K562 (cell line): ENCODE measurements at regions not wholly inside any gene's neighbourhood (a gene's known extent, or its start where the extent isn't known, plus 50 kb on each side); places are given as distances from the start of the nearest gene placed in this dataset.

ENCODE experiments used
- ATAC-seq: fragments of 200-7000 bp; cut with Tn5 transposase; 3 replicates; pipeline ENCODE4 v1.9.1; 2020; ENCODE audit warnings: moderate library complexity
- BruUV-seq: library from RNA; stranded (reverse); fragments of 400-500 nt; replicated peaks from 2 replicates; lab custom pipeline; 2021; lab: Mats Ljungman, UMichigan
- CTCF ChIA-PET: fragments of 300-600 bp; formaldehyde crosslinking; extraction: SDS; loops from one replicate; lab custom pipeline; 2021; ENCODE audit warnings: low intra/inter-chr PET ratio; lab: Yijun Ruan, JAX
- POLR2A ChIA-PET: fragments of 300-600, 350-650 bp; sonication (Branson Sonifier 250); formaldehyde crosslinking; extraction: SDS; loops from one replicate; lab custom pipeline; 2021; ENCODE audit warnings: antibody characterized with exemption, inconsistent platforms; lab: Yijun Ruan, JAX
- DNase-seq, 4 experiments: peaks; one replicate each; pipeline versions ENCODE4 v3.0.0 to v3.0.0-alpha.2; 2011 to 2018; ENCODE audit warnings: low spot score in 3 of 4, mixed read lengths in 3 of 4; ENCODE audit errors: extremely low read depth in 1 of 4
- FAIRE-seq: peaks from 2 replicates; lab custom pipeline; 2011; peaks lifted over from hg19 to GRCh38; lab: Jason Lieb, UNC
- H2AFZ ChIP-seq: 2 replicates; pipeline ENCODE4 v1.6.0; 2011; ENCODE audit warnings: low read depth, low read length, control low read depth, inconsistent platforms
- H3K27ac ChIP-seq: fragments of 200-600 bp; 3 replicates; pipeline ENCODE4 v1.8.0; 2011; ENCODE audit warnings: low read depth, mild to moderate bottlenecking, control low read depth, inconsistent platforms, low read length, moderate library complexity, mixed read lengths; ENCODE audit errors: extremely low read depth
- H3K27me3 ChIP-seq, 2 experiments: fragments of 300-600 bp in 1 of 2; 2 replicates in 1 of 2; 3 replicates in 1 of 2; pipeline versions ENCODE4 v1.6.0 to v1.8.0; 2011; ENCODE audit warnings: inconsistent platforms in 2 of 2, low read length in 2 of 2, mild to moderate bottlenecking in 1 of 2, mixed read lengths in 1 of 2, moderate library complexity in 1 of 2; ENCODE audit not compliant: control insufficient read depth in 2 of 2, insufficient read depth in 2 of 2
- H3K36me3 ChIP-seq: fragments of 300-600 bp; 3 replicates; pipeline ENCODE4 v1.8.0; 2011; ENCODE audit warnings: mild to moderate bottlenecking, low read length, inconsistent platforms; ENCODE audit not compliant: control insufficient read depth, insufficient read depth
- H3K4me1 ChIP-seq, 2 experiments: fragments of 200-600 bp in 1 of 2; replicated peaks in 1 of 2; 2 replicates in 1 of 2; 3 replicates in 1 of 2; pipeline versions ENCODE4 v1.5.1 to v1.8.0; 2011; ENCODE audit warnings: inconsistent platforms in 2 of 2, low read length in 2 of 2, mild to moderate bottlenecking in 1 of 2, mixed read lengths in 1 of 2, moderate library complexity in 1 of 2; ENCODE audit not compliant: control insufficient read depth in 2 of 2, insufficient read depth in 2 of 2
- H3K4me2 ChIP-seq: 2 replicates; pipeline ENCODE4 v1.6.1; 2011; ENCODE audit warnings: low read length, control low read depth, inconsistent platforms, mixed read lengths; ENCODE audit not compliant: insufficient read depth
- H3K4me3 ChIP-seq: fragments of 200-600 bp; sonication (generic), shearing (Covaris generic); 2 replicates; pipeline ENCODE4 v1.5.1; 2016; ENCODE audit warnings: control low read depth, inconsistent platforms
- H3K79me2 ChIP-seq: fragments of 200-600 bp; 3 replicates; pipeline ENCODE4 v1.8.0; 2011; ENCODE audit warnings: low read length, inconsistent platforms; ENCODE audit not compliant: control insufficient read depth, insufficient read depth
- H3K9ac ChIP-seq, 2 experiments: 2 replicates each; pipeline versions ENCODE4 v1.6.0 to v1.6.1; 2011; ENCODE audit warnings: low read depth in 2 of 2, low read length in 2 of 2, control low read depth in 1 of 2, inconsistent platforms in 1 of 2, mild to moderate bottlenecking in 1 of 2, mixed read lengths in 1 of 2; ENCODE audit not compliant: insufficient read depth in 1 of 2
- H3K9me1 ChIP-seq: one replicate; pipeline ENCODE4 v1.6.0; 2011; ENCODE audit warnings: inconsistent platforms, mild to moderate bottlenecking, low read length, moderate library complexity; ENCODE audit not compliant: control insufficient read depth, insufficient read depth
- H3K9me3 ChIP-seq: replicated peaks from 2 replicates; pipeline ENCODE4 v1.5.1; 2011; ENCODE audit warnings: low read depth, low read length, inconsistent platforms; ENCODE audit not compliant: control insufficient read depth, insufficient read depth
- H4K20me1 ChIP-seq: replicated peaks from 2 replicates; pipeline ENCODE4 v1.6.1; 2011; ENCODE audit warnings: low read length, inconsistent platforms, mixed read lengths; ENCODE audit not compliant: control insufficient read depth, insufficient read depth
- CBFA2T2 ChIP-seq: fragments of 450-650 bp; conservative IDR thresholded peaks from 2 replicates; pipeline ENCODE4 v1.6.1; 2017; ENCODE audit warnings: mild to moderate bottlenecking
- DDX20 ChIP-seq: fragments of 450-650 bp; IDR thresholded peaks from 2 replicates; pipeline ENCODE4 v1.6.1; 2016; ENCODE audit warnings: missing genetic modification characterization, low read depth, mild to moderate bottlenecking, missing compliant biosample characterization, moderate library complexity
- EP400 ChIP-seq: fragments of 450-650 bp; IDR thresholded peaks from 2 replicates; pipeline ENCODE4 v1.6.1; 2017; ENCODE audit warnings: antibody characterized with exemption, mild to moderate bottlenecking, moderate library complexity
- HNRNPL ChIP-seq: fragments of 200-400 bp; formaldehyde crosslinking; IDR thresholded peaks from 2 replicates; pipeline ENCODE4 v1.6.1; 2017; ENCODE audit warnings: low read depth, mild to moderate bottlenecking, low read length
- MCM2 ChIP-seq: fragments of 450-650 bp; IDR thresholded peaks from 2 replicates; pipeline ENCODE4 v1.6.1; 2017; ENCODE audit warnings: low read depth, mild to moderate bottlenecking
- MTA2 ChIP-seq: fragments of 450-650 bp; IDR thresholded peaks from 2 replicates; pipeline ENCODE4 v1.6.1; 2016; ENCODE audit warnings: low read depth
- PCBP1 ChIP-seq: fragments of 200-400 bp; formaldehyde crosslinking; IDR thresholded peaks from 2 replicates; pipeline ENCODE4 v1.6.1; 2018; ENCODE audit warnings: mild to moderate bottlenecking, low read depth, low read length; ENCODE audit not compliant: poor library complexity, severe bottlenecking
- POLR2AphosphoS2 ChIP-seq: IDR thresholded peaks from 2 replicates; pipeline ENCODE4 v1.6.1; 2012; ENCODE audit warnings: low read length, improper control_type of control experiment
- TCF7L2 ChIP-seq: fragments of 150-350 bp; IDR thresholded peaks from 2 replicates; pipeline ENCODE4 v1.6.1; 2016; ENCODE audit warnings: low read depth, mild to moderate bottlenecking, low read length, moderate library complexity
- ZEB2 ChIP-seq: fragments of 450-650 bp; IDR thresholded peaks from 2 replicates; pipeline ENCODE4 v1.6.1; 2016
- ZNF311 ChIP-seq: fragments of 250-450 bp; sonication (Bioruptor Pico); IDR thresholded peaks from 2 replicates; pipeline ENCODE4 v1.4.0; 2020; ENCODE audit warnings: mild to moderate bottlenecking, moderate library complexity
- ZNF316 ChIP-seq: fragments of 450-650 bp; IDR thresholded peaks from 2 replicates; pipeline ENCODE4 v1.6.1; 2016
- WGBS: fragments of 100-300 bp; shearing (Covaris generic); methylation state at CpG from one replicate; pipeline ENCODE4 v1.1.6; 2016; ENCODE audit warnings: low coverage, mixed read lengths; ENCODE audit not compliant: insufficient coverage; ENCODE audit errors: missing lambda C conversion rate; 5-methylcytosine and 5-hydroxymethylcytosine counted together
- in situ Hi-C: fragments of 300-500 bp; cut with MboI; formaldehyde crosslinking; loops from 4 replicates; pipeline ENCODE4 v1.15.0; 2018; ENCODE audit warnings: inconsistent platforms, mixed read lengths
- intact Hi-C: fragments of 100-400 bp; cut with micrococcal nuclease; formaldehyde crosslinking; loops from 2 replicates; pipeline ENCODE4 v1.14.2; 2022
- TF ChIP-seq, protein P1 (sequence below): fragments of 250-450 bp; sonication (Bioruptor Pico); IDR thresholded peaks from 2 replicates; pipeline ENCODE4 v1.8.0; 2021; ENCODE audit warnings: borderline replicate concordance, mild to moderate bottlenecking, moderate library complexity; ENCODE audit not compliant: poor library complexity, severe bottlenecking
- TF ChIP-seq, protein P2 (sequence below): sonication (generic); formaldehyde crosslinking; IDR thresholded peaks from 2 replicates; pipeline ENCODE4 v1.9.0; 2022; ENCODE audit warnings: mild to moderate bottlenecking, missing genetic modification reagents
- TF ChIP-seq, protein P3 (sequence below): fragments of 250-450 bp; sonication (Bioruptor Pico); IDR thresholded peaks from 2 replicates; pipeline ENCODE4 v1.8.0; 2021; ENCODE audit warnings: moderate library complexity, mild to moderate bottlenecking, inconsistent platforms
- TF ChIP-seq, protein P4 (sequence below), 2 experiments: IDR thresholded peaks; 2 replicates each; pipeline ENCODE4 v1.6.1; 2011; ENCODE audit warnings: borderline replicate concordance in 1 of 2, control low read depth in 1 of 2, low read depth in 1 of 2, low read length in 1 of 2, mild to moderate bottlenecking in 1 of 2, mixed read lengths in 1 of 2, moderate library complexity in 1 of 2; ENCODE audit not compliant: insufficient read depth in 1 of 2, insufficient read length in 1 of 2, poor library complexity in 1 of 2, severe bottlenecking in 1 of 2; ENCODE audit errors: extremely low read depth in 1 of 2
- TF ChIP-seq, protein P5 (sequence below): fragments of 450-650 bp; IDR thresholded peaks from 2 replicates; pipeline ENCODE4 v1.6.1; 2018; ENCODE audit not compliant: partially characterized antibody

DNA sequence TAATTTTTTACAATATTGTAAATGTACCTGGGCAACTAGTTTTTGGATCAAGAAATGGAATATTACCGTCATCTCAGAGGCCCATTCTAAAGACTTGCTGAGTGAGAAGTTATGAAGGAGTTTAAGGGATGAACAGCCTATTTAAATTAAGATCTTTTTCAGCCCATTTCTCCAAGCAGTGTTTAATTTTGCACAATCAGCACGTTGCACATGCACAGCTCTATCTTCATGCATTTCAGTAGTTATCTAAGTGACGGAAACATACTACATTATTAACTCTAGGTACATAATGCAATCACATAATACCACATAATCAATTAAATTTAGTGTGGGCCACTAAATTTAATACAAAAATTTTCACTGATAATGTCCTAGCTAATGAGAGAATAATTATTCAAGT, 582.1 kb upstream of the DSEL start:
- H3K4me1 ChIP-seq = no peaks in the 10 kb centered on the region
- ChIA-PET POLR2A (no interaction called here), CTCF (no interaction called here)
- no peaks in the 10 kb centered on the region for H3K27me3 ChIP-seq
- H3K4me3 ChIP-seq = no peak overlapping the region
- no peaks in the 10 kb centered on the region for H3K36me3 ChIP-seq
- DNase-seq (no peak), FAIRE-seq (no peak), ATAC-seq (no peak)
- H2AFZ ChIP-seq = no peak overlapping the region
- H4K20me1 ChIP-seq = no peaks in the 10 kb centered on the region
- H3K9ac ChIP-seq = no peak overlapping the region
- no peak overlapping the region for H3K27ac ChIP-seq
- H3K9me3 ChIP-seq = no peaks in the 10 kb centered on the region
- intact Hi-C loops (no loop called here), in situ Hi-C loops (no loop called here)
- H3K4me2 ChIP-seq = no peak overlapping the region
- 0% methylated on average over 3 of the region's 3 CpGs for WGBS
- H3K9me1 ChIP-seq = no peaks in the 10 kb centered on the region
- H3K79me2 ChIP-seq = no peaks in the 10 kb centered on the region
- no TSS peak for BruUV-seq
- no peak for TF ChIP-seq ZNF316
- TF ChIP-seq MTA2 = no peak
- no peak for TF ChIP-seq HNRNPL
- TF ChIP-seq, protein P1, sequence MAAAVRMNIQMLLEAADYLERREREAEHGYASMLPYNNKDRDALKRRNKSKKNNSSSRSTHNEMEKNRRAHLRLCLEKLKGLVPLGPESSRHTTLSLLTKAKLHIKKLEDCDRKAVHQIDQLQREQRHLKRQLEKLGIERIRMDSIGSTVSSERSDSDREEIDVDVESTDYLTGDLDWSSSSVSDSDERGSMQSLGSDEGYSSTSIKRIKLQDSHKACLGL (CRISPR knock-in tag) = no peak
- no peak for TF ChIP-seq POLR2AphosphoS2
- TF ChIP-seq, protein P2, sequence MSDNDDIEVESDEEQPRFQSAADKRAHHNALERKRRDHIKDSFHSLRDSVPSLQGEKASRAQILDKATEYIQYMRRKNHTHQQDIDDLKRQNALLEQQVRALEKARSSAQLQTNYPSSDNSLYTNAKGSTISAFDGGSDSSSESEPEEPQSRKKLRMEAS (CRISPR knock-in tag) = no peak
- no peak for TF ChIP-seq CBFA2T2
- TF ChIP-seq ZEB2 = no peak
- no peak for TF ChIP-seq EP400
- TF ChIP-seq, protein P3, sequence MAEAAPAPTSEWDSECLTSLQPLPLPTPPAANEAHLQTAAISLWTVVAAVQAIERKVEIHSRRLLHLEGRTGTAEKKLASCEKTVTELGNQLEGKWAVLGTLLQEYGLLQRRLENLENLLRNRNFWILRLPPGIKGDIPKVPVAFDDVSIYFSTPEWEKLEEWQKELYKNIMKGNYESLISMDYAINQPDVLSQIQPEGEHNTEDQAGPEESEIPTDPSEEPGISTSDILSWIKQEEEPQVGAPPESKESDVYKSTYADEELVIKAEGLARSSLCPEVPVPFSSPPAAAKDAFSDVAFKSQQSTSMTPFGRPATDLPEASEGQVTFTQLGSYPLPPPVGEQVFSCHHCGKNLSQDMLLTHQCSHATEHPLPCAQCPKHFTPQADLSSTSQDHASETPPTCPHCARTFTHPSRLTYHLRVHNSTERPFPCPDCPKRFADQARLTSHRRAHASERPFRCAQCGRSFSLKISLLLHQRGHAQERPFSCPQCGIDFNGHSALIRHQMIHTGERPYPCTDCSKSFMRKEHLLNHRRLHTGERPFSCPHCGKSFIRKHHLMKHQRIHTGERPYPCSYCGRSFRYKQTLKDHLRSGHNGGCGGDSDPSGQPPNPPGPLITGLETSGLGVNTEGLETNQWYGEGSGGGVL (CRISPR knock-in tag) = no peak
- TF ChIP-seq, protein P4, sequence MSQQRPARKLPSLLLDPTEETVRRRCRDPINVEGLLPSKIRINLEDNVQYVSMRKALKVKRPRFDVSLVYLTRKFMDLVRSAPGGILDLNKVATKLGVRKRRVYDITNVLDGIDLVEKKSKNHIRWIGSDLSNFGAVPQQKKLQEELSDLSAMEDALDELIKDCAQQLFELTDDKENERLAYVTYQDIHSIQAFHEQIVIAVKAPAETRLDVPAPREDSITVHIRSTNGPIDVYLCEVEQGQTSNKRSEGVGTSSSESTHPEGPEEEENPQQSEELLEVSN (IDR thresholded peaks at IDR 0.05; ENCODE audit: borderline replicate concordance in 1 of 2, extremely low read depth in 1 of 2, insufficient read depth in 1 of 2, insufficient read length in 1 of 2, low read depth in 1 of 2, low read length in 1 of 2, poor library complexity in 1 of 2, severe bottlenecking in 1 of 2) = no peak
- TF ChIP-seq DDX20 (tag) = no peak
- TF ChIP-seq, protein P5, sequence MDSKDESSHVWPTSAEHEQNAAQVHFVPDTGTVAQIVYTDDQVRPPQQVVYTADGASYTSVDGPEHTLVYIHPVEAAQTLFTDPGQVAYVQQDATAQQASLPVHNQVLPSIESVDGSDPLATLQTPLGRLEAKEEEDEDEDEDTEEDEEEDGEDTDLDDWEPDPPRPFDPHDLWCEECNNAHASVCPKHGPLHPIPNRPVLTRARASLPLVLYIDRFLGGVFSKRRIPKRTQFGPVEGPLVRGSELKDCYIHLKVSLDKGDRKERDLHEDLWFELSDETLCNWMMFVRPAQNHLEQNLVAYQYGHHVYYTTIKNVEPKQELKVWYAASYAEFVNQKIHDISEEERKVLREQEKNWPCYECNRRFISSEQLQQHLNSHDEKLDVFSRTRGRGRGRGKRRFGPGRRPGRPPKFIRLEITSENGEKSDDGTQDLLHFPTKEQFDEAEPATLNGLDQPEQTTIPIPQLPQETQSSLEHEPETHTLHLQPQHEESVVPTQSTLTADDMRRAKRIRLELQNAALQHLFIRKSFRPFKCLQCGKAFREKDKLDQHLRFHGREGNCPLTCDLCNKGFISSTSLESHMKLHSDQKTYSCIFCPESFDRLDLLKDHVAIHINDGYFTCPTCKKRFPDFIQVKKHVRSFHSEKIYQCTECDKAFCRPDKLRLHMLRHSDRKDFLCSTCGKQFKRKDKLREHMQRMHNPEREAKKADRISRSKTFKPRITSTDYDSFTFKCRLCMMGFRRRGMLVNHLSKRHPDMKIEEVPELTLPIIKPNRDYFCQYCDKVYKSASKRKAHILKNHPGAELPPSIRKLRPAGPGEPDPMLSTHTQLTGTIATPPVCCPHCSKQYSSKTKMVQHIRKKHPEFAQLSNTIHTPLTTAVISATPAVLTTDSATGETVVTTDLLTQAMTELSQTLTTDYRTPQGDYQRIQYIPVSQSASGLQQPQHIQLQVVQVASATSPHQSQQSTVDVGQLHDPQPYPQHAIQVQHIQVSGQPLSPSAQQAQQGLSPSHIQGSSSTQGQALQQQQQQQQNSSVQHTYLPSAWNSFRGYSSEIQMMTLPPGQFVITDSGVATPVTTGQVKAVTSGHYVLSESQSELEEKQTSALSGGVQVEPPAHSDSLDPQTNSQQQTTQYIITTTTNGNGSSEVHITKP = no peak
- TF ChIP-seq PCBP1 = no peak
- no peak for TF ChIP-seq TCF7L2
- no peak for TF ChIP-seq ZNF311 (CRISPR knock-in tag)
- no peak for TF ChIP-seq MCM2
